ENCODE measurements at regions not wholly inside any gene's neighbourhood (a gene's known extent, or its start where the extent isn't known, plus 50 kb on each side); places are given as distances from the start of the nearest gene placed in this dataset.

DNA sequence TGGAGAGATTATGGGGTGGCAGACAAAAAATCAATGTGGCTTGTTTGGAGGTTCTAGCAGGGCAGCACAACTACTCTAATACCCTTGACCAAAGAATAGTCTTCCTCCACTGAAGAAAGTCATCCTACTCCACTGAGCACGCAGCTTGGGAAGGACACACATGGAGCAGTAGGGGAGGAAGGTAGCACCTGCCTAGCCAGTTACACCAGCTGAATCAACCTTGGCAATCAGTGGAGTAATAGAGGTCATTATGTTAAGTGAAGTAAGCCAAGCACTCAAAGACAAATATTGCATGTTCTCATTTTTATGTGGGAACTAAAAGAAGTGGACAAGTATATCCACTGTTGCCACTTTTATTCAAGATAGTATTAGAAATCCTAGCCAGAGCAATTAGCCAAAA, 555.8 kb upstream of the ALCAM start:
- no peak for DNase-seq

DNA sequence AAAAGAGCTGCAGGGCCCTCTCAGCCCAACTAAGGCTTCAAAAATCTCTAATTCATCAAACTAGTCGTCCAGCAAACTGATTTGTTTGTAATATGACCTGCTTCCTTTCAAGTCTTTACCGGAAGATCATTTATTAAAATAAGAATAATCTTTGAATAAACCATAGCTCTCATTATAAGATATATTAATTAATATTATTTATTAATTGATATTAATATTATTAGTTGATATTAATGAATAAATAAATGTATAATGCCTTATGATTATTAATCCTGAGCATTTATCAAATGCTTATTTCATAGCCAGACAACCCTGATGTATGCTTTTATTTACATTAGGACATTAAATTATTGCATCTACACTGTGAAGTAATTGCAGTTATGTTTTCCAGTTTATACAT, 550.7 kb upstream of the ALCAM start:
- peak in 1 of 2 experiments; percentile 20 for DNase-seq

DNA sequence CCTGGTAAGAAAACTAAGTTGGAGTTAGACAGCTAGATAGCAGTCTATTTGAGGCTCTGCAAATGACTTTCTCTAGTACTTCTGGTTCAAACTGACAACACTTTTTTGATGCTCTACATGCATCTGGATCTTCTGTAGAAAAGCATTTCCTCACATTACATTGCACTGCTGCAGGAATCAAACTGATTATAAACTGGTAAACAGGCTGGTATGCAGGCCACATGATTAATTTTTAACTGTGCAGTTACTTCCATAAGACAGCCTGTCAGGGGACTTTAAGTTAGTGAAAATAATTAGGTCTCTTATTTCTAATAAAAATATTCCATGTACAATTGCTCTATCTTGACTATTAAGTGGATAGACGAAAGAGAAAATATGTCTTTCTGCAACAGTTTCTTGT, 550.0 kb upstream of the ALCAM start:
- no peak for DNase-seq

DNA sequence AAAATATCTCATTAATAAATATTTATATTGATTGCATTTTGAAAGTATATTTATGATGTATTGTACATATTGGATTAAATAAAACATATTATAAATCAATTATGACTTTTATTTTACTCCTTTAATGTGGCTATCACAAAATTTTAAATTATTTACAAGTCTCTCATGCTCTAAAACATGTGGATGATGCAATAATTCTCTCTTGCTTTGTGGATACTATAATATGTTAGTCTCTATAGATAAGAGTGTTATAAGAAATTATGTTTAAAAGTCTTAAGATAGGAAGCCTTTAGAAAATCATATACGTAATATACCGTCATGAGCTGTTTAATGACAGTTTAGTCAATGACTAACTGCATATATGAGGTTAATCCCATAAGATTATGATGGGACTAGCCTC, 547.4 kb upstream of the ALCAM start:
- no peak for DNase-seq

DNA sequence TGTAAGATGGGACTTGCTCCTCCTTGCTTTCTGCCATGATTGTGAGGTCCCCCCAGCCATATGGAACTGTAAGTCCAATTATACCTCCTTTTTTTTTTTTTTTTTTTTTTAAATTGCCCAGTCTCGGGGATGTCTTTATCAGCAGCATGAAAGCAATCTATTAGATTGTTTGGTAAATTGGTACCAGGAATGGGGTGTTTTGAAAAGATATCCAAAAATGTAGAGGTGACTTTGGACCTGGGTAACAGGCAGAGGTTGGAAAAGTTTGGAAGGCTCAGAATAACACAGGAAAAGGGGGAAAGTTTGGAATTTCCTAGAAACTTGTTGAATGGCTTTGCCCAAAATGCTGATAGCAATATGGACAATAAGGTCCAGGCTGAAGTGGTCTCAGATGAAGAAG, 545.8 kb upstream of the ALCAM start:
- no peak for DNase-seq

DNA sequence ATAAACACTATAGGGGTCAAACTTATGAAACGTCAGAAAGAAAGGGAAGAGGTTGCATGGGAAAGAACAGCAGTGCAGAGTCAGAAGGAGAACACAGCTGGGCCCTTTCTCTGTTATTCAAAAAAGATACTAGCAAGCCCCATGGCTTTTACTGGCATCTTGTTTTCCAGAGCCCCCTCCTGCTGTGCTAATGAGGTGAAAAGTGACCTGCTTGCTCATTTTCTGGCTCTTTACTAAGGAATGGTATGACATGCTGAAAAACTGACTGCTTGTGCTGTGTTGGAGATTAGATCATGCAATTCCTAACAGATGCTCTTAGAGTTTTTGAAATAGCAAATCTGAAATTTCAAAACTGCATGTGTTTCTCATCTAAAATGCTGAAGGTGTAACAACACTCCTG, 541.6 kb upstream of the ALCAM start:
- no peak for DNase-seq

DNA sequence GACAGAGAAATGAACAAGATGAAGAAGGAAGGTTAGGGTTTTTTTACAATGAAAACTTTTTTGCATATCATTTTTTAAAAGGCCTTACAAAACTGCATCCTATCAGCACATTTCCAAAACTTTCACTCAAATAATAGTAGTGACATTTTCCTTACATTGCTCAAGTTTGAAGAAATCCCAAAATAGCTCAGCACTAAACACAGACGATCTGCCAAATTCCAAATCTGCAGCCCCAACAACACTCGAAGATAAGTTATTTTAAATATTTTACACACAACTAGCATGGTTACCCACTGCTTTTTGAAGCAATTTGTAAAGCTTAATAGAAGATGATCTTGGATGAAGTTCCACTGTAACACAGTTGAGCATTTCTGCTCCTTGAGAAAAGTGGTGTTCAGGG, 535.6 kb upstream of the ALCAM start:
- DNase-seq, result no peak

DNA sequence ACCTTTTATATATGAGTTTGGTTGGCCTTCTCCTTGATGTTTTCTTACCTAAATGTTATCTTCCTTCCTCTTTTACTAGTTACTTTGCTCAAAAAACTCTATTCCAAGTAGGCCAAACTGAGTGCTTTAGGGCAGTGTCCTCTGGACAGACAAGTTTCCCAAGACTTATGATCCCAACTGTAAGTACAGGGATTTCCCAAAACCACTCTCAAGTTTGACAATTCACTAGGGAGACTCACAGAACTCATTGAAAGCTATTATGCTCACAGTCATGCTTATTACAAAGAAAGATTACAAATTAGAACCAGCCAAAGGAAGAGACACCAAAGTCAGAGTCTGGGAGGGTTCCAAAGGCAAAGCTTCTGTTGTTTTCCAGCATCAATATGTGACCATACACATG, 534.2 kb upstream of the ALCAM start:
- DNase-seq, result no peak

DNA sequence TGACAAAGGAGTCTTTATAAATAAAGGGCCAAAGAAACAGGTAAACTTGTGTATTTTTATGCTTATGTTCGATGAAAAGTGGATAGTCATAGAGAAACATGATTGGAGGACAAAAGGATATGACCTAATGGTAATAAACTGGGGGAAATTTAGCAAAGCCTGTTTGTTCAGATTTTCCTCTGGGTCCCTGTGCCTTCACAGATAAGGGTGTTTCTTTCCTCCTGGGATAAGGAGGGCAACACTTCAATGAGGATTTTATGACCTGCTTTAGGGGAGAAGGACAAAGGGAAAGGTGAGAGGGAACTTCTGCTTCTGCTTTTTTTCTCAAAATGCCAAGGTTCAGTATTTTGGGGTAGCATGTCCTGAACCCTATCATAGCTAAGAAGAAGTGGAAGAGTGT, 531.3 kb upstream of the ALCAM start:
- DNase-seq, result no peak

DNA sequence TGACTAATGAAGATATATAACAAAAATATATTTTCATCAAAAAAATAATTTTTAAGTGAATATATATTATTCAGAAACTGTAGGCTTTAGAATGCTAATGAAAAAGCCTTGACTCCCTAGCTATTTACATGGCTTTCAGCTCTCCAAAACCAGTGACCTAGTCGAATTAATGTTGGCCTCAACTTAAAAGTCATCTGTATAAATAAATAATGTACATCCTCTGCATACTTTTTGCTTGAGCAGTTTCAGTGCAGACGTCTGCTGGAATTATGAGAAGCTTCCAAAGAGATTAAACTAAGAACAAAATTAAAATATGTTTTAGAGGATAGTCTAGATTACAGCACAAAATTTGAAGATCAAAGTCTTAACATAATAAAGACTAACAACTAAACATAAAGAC, 520.4 kb upstream of the ALCAM start:
- DNase-seq, result peak; percentile 82 to 88

DNA sequence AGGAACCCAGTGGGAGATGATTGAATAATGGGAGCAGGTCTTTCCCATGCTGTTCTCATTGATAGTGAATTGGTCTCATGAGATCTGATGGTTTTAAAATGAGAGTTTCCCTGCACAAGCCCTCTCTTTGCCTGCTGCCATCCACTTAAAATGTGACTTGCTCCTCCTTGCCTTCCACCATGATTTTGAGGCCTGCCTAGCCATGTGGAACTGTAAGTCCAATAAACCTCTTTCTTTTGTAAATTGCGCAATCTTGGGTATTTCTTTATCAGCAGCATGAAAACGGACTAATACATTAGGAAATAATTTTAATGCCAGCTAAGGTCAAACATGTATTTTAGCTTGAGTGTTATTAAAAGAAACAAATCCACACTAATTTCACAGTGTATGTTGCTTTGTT, 517.6 kb upstream of the ALCAM start:
- DNase-seq, result no peak

DNA sequence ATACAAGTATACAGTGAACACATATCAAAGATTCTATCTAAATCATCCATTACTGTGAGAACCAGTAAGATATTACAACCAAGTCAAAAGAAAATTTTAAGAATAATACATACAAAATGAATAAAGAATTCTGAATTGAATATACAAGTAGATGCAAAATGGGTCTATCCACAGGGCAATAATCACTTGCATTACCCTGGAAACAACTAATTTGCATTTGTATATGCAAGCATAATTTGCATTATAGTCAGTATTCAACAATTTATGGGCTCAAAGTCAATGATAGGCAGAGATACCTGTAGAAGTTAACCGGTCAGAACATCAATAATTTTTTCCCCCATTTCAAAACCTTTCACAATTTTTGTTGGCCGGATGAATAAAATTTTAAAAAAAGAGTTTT, 512.2 kb upstream of the ALCAM start:
- DNase-seq, result peak; percentile 87 to 92

DNA sequence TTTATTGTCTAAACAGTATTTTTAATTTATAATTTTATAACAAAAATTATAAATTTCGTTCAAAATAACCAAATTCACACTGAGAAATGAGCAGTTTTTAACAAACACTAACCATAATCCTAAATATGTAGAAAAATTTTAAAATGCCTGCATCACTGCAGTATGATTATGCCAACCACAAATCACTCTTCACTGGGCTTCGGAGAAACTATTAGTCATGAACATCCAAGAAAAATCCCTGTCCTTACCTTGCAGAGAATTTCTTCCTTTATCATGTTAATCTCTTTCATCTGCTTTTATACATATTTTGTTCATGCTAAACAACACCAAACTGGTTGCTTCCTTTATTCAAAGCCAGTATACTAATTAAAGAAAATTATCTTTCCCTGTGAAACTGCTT, 511.0 kb upstream of the ALCAM start:
- peak in 1 of 2 experiments; percentile 26 for DNase-seq

DNA sequence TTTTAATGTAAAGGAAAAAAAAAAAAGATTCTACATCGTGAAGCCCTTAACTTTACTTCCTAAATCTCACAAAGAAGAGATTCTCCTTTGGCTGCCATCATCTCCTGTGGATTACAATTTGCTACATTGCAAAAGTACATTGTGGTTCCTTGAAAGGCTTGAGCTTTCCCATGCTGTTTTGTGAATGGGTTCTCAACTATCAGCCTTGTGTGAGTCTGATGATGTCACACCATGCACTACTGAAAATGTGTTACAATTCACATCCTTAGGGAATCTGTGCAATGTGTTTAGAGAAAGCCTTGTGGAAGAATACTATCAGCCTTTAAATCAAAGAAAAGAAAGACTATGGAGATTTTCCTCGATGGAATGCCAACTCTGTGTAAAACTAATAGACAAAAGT, 510.0 kb upstream of the ALCAM start:
- DNase-seq, result peak in 1 of 2 experiments; percentile 28

DNA sequence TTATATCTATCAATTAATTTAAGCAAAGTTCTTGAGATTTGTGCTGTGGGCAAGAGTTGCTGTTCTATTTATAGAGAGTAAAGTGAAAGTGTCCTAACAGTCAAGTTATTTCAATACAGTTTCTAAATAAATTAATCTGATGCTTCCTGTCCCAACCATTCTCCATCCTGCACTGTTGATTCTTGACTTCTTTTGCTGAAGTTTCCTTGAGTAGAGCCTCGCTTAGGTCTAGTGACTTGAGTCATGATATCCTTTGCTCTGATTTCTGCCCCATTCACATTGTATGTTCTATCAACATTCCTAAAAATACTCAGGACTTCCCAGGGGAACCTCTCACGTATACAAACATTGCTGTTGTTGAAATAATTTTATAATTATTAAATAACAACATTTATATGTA, 498.4 kb upstream of the ALCAM start:
- DNase-seq, result no peak

DNA sequence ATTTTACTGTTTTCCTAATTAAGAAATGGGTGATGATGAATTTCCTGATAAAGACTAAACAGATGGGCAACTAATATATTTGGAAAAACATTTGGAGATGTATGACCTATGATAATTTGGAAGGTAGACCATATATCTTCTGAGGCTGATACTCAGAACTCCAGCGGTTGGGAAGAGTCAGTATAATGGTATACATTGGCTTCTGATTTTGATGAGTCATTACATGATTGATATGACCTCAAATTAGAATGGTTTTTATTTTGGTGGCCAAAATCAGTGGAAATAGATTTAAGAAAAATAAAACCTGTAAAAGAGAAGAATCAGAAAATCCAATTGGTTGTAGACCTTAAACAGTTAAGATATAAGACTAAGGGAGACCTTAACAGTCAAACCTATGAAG, 496.4 kb upstream of the ALCAM start:
- no peak for DNase-seq

DNA sequence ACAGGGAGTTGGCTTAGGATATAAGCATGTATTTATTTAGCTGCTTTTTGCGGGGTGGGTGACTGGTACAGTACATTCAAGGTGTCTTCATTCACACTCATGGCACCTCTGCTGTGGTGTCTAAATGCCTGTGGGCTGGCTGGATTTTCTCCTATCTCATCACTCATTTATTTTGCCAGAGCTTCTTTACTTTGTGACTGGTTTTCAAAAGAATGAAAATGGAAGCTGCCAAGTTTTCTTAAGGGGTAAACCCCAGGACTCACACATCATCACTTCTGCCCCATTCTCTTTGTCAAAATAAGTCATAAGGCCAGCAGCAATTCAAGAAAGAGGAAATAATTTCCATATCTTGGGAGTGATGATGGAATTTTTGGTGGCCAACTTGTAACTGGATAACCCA, 493.4 kb upstream of the ALCAM start:
- no peak for DNase-seq

DNA sequence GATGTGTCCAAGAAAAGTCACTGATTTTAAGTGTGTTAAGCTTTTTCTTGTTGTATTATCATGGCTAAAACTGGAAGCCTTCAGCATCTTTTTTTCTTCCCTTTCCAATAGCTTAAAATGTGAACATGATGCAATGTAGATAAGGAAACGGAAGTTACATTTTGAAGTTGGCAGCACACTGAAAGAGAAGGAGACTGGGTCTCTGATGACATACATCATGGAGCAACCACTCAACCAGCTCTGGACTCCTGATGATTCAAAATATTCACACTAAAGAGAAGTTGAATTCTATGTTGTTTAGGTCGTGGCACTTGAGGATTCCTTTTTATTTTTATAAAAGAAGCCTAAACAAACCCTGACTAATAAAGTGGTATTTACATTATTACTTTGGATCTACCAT, 488.3 kb upstream of the ALCAM start:
- DNase-seq, result no peak

DNA sequence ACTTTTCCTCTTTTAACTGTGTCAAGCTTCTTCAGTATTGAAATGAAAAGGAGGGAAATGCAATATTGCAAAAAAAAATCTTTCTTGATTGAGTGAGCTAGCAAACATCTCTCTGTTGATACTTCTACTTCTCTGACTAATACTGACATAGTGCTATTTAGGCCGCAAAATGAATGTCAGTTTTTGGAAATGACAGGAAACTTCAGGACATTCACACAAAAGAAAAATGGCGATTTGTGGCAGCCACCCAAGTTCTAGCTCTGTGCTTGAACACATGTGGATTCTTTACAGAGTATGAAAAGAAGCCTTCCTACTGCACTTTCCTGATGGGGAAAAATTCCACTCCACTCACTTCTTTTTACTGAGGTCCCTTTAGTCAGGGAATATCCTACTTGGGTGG, 486.8 kb upstream of the ALCAM start:
- DNase-seq, result no peak

DNA sequence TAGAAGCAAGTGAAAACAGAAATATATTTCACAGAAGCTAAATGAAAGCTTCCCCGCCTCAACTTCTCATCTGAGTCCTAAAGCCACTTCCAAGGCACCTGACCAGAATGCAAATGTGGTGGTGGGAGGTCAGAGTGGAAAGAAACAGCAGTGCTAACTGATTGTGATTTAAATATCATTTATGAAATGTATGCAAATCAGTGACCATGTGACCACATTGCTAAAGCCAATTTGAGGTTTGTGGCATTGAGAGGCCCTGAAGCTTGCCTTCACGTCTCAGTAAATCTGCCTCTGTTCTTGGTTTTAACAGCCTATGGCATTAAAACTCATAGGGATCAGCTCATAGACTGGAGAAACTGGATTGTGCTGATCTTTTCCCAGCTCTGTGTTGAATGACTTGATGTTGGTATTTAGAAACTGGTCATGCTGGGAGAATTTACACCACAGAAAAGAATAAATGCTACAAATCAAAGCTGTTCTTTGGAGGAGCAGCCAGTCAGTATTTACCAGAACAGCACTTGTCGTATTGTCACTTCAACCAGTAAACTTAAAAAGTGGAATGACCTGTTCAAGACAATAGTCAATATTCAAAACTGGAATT, 481.4 kb upstream of the ALCAM start:
- peak; percentile 74 to 77 for DNase-seq

DNA sequence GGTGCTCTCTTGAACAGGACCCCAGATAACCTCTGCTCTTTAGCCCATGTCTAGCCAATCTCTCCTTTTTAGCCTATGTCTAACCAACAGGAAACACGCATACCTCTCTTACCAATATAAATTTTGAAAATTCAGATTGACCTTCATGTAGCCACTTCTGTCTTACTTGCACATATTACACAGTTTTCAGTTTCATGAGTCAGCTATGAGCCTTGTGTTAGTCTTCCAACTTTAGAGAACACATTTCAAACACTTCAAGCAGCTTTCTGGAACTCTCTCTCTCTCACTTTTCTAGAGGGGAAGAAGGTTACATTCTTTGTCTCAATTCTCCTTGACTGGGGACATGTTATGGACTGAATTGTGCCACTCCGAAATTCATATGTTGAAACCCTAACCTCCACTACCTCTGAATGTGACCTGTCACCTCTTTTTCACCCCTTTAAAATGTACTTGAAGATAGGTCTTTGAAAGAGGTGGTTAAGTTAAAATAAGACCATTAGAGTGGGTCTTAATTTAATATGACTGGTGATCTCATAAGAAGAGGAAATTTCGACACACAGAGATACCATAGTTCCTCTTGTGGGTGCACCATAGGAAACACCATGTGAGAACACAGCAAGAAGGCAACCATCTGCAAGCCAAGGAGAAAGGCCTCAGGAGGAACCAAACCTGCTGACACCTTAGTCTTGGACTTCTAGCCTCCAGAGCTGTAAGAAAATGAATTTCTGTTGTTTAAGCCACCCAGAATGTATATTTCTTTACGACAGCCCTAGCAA, 480.3 kb upstream of the ALCAM start:
- DNase-seq, result no peak

DNA sequence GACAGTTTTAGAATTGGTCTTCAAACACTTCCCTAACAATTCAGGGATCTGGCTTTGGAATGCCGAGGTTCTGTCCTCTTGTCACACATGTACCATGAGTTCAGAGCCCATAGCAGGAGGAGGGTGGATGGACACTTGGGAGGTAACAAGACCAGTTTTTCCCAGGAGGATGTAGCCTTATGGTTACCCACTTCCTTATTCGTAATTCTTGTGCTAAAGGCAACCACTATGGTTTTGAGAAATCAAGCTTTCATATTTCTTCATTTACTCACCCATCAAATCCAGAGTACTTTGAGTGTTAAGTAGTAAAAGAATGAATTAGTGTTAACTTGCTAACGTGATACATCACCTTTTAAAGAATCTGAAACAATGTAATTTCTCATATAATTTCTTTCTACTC, 479.6 kb upstream of the ALCAM start:
- DNase-seq, result no peak

DNA sequence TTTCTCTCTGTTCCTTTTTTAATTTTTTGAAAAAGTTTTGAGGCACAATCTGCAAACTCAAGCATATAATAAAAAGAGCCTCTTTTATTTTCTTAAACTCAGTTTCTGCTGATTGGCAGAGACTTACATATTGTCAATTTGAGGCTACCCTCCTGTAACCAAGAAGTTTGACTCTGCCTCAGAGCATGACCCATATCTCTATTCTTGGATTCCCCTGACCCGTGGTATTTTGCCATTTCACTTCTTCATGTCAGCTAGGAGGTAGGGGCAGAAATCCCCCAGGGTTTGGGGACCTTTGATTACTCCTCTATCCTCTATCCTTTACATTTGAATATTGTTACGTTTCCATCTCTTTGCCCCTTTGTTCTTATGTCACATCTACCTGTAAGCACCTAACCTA, 479.1 kb upstream of the ALCAM start:
- DNase-seq, result no peak

DNA sequence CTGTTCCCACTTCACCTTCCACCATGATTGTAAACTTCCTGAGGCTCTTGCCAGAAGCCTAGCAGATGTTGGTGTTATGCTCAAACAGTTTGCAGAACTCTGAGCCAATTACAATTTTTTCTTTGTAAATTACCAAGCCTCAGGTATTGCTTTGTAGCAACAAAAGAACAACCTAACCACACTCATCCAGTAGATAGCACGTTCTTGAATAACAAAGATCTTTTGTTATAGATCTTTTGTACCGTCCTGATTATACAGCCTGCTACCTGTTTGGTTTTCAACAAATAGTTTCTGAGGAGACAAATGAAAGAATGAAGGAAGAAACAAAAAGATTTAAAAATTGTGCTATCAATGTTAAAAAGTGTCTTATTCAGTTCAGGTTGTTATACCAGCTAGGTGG, 474.7 kb upstream of the ALCAM start:
- DNase-seq, result no peak

DNA sequence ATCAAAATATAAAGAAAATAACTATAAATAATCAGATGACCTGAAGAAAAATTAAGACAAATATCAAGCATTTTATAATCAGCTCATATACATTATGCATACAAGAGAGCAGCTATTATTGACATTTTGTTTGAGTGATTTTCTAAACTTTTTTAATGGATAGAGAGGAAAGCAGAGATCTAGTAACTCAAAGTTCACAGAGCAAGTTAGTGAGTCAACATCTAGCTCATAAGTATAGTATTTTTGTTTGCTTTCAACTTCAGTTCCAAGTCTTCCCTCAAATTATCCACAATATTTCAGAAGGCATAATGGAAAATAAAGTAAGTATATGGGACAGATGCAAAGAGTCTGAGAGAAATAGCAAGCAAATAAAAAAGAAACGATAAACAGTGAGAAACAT, 470.1 kb upstream of the ALCAM start:
- DNase-seq, result no peak

All from NCI-H526 (cell line).